ENCODE measurements at regions not wholly inside any gene's neighbourhood (a gene's known extent, or its start where the extent isn't known, plus 50 kb on each side); places are given as distances from the start of the nearest gene placed in this dataset.

DNA sequence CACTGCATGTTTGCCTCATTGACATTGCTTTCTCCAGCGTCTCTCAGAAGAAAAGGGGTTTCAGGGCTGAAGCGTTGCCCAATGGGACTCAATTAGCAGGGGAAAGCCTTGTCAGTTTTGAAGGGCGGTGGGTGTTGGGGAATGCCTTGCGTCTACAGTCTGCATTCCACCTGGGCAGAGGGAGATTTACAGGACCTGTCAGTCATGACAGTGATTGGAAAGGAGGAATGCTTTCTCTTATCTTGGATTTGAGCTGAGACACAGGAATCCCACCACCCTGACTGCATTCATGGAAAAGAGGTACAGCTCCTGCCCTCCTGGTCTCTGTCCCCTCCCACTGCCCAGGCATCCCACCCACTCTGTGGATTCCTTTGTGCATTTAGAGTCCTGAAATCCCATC lies 123.9 kb downstream of the ACKR3 start:
- peaks cover 24% of the 10 kb centered on the region; the same call in 1 of the 2 replicates for H3K27me3 ChIP-seq (ENCODE audit: insufficient read depth)
- 45% methylated on average over 4 of the region's 4 CpGs for WGBS (ENCODE audit: low lambda C conversion rate)
- no peaks in the 10 kb centered on the region for H3K4me1 ChIP-seq (ENCODE audit: control insufficient read depth in 1 of 2, insufficient read depth in 2 of 2, low read depth in 1 of 2, low read length in 1 of 2)
- ChIA-PET POLR2A (no interaction called here), CTCF (no interaction called here)
- H3K4me3 ChIP-seq (ENCODE audit: low read depth in 2 of 2, low read length in 1 of 2), result no peak overlapping the region
- H4K20me1 ChIP-seq (ENCODE audit: insufficient read depth), result no peaks in the 10 kb centered on the region
- no peak for TF ChIP-seq MXI1 (IDR thresholded peaks at IDR 0.05; ENCODE audit: low read depth, low read length)
- H3K79me2 ChIP-seq (ENCODE audit: insufficient read depth), result no peaks in the 10 kb centered on the region
- H3F3A ChIP-seq (replicated peaks; ENCODE audit: insufficient read depth), result no peaks in the 10 kb centered on the region
- H3K36me3 ChIP-seq (replicated peaks in 1 of 2; ENCODE audit: control insufficient read depth in 1 of 2, insufficient read depth in 2 of 2, low read length in 1 of 2), result no peaks in the 10 kb centered on the region
- no peaks in the 10 kb centered on the region for H3K9me2 ChIP-seq
- no peaks in the 10 kb centered on the region for H3K9me3 ChIP-seq
- no peak for DNase-seq
- H2AFZ ChIP-seq (ENCODE audit: low read depth), result no peak overlapping the region
- H3K4me2 ChIP-seq, result no peak overlapping the region
- H3K27ac ChIP-seq (ENCODE audit: low read depth in 2 of 2, low read length in 1 of 2), result no peak overlapping the region
- no peak overlapping the region for H3K9ac ChIP-seq

DNA sequence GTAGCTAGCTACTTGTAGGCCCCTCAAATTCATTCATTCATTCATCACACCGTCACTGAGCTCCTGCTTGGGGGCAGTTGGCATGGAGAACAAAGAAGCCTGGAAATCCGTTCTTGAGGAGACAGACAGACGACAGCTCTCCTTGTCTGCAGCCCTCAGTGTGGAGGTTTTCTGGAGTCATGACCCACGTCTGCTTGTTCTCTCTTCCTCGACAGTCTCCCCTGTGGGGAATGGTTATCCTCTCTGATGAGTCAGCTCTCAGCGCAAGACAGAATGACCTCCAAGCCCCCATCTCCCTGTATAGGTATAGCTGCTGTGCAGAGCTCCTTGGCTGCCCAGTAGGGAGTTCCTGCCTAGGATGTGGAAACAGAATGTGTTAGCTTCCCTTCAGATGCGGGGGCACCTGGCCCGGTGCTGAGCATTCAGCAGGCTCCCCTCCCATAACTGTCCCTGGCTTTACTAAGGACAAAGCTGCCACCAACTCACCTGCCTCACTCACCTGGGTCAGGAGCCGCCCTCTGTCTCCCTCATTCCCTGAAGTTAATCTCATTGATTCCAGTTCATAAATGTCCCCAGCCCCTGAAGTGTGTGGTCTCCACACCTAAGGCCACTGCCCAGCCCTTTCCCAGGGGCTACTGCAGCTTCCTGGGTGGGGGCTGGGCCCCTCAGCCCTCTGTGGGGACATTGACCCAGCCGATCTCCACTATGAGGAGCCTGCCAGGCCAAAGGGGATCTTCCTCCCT lies 124.7 kb downstream of the ACKR3 start:
- no peaks in the 10 kb centered on the region for H3K36me3 ChIP-seq (replicated peaks in 1 of 2; ENCODE audit: control insufficient read depth in 1 of 2, insufficient read depth in 2 of 2, low read length in 1 of 2)
- H3K4me2 ChIP-seq, result no peak overlapping the region
- TF ChIP-seq GABPA (IDR thresholded peaks at IDR 0.05; ENCODE audit: low read depth), result no peak
- no peak for TF ChIP-seq GATA2 (CRISPR knock-in tag; IDR thresholded peaks at IDR 0.05)
- TF ChIP-seq RAD21 (IDR thresholded peaks at IDR 0.05; ENCODE audit: low read length), result no peak
- TF ChIP-seq RCOR1 (IDR thresholded peaks at IDR 0.05; ENCODE audit: low read length), result no peak
- TF ChIP-seq, protein P1, sequence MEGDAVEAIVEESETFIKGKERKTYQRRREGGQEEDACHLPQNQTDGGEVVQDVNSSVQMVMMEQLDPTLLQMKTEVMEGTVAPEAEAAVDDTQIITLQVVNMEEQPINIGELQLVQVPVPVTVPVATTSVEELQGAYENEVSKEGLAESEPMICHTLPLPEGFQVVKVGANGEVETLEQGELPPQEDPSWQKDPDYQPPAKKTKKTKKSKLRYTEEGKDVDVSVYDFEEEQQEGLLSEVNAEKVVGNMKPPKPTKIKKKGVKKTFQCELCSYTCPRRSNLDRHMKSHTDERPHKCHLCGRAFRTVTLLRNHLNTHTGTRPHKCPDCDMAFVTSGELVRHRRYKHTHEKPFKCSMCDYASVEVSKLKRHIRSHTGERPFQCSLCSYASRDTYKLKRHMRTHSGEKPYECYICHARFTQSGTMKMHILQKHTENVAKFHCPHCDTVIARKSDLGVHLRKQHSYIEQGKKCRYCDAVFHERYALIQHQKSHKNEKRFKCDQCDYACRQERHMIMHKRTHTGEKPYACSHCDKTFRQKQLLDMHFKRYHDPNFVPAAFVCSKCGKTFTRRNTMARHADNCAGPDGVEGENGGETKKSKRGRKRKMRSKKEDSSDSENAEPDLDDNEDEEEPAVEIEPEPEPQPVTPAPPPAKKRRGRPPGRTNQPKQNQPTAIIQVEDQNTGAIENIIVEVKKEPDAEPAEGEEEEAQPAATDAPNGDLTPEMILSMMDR (IDR thresholded peaks at IDR 0.05), result no peak
- no peak for TF ChIP-seq TAF1 (IDR thresholded peaks at IDR 0.05; ENCODE audit: borderline replicate concordance, low read depth, low read length)
- no peak for TF ChIP-seq FOXM1 (IDR thresholded peaks at IDR 0.05; ENCODE audit: low read depth)
- no peak for TF ChIP-seq IRF3 (IDR thresholded peaks at IDR 0.05; ENCODE audit: low read depth, low read length)
- no peak for TF ChIP-seq TEAD4 (IDR thresholded peaks at IDR 0.05; ENCODE audit: borderline replicate concordance, insufficient read depth)
- TF ChIP-seq RXRA (IDR thresholded peaks at IDR 0.05; ENCODE audit: borderline replicate concordance, low read depth), result no peak
- TF ChIP-seq POLR2AphosphoS5 (IDR thresholded peaks at IDR 0.05; ENCODE audit: low read depth, low read length), result no peak
- no peak for TF ChIP-seq SIN3A (IDR thresholded peaks at IDR 0.05; ENCODE audit: borderline replicate concordance, low read depth, low read length)
- TF ChIP-seq, protein P2, sequence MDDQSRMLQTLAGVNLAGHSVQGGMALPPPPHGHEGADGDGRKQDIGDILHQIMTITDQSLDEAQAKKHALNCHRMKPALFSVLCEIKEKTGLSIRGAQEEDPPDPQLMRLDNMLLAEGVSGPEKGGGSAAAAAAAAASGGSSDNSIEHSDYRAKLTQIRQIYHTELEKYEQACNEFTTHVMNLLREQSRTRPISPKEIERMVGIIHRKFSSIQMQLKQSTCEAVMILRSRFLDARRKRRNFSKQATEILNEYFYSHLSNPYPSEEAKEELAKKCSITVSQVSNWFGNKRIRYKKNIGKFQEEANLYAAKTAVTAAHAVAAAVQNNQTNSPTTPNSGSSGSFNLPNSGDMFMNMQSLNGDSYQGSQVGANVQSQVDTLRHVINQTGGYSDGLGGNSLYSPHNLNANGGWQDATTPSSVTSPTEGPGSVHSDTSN (IDR thresholded peaks at IDR 0.05), result no peak
- no peak for TF ChIP-seq RFX5 (IDR thresholded peaks at IDR 0.05; ENCODE audit: low read length)
- no peak for TF ChIP-seq MEF2A (IDR thresholded peaks at IDR 0.05; ENCODE audit: borderline replicate concordance, low read depth)
- no peak for TF ChIP-seq MXI1 (IDR thresholded peaks at IDR 0.05; ENCODE audit: low read depth, low read length)
- no peak for TF ChIP-seq CHD2 (IDR thresholded peaks at IDR 0.05; ENCODE audit: low read length, partially characterized antibody)
- no peak for TF ChIP-seq FOXJ3 (CRISPR knock-in tag; IDR thresholded peaks at IDR 0.05)
- H3K27ac ChIP-seq (ENCODE audit: low read depth in 2 of 2, low read length in 1 of 2), result no peak overlapping the region
- no peak overlapping the region for H3K4me3 ChIP-seq (ENCODE audit: low read depth in 2 of 2, low read length in 1 of 2)
- no peaks in the 10 kb centered on the region for H4K20me1 ChIP-seq (ENCODE audit: insufficient read depth)
- DNase-seq, result no peak
- no peaks in the 10 kb centered on the region for H3K9me3 ChIP-seq
- no peaks in the 10 kb centered on the region for H3K9me2 ChIP-seq
- H2AFZ ChIP-seq (ENCODE audit: low read depth), result no peak overlapping the region
- POLR2A ChIA-PET, result no interaction called here
- WGBS (ENCODE audit: low lambda C conversion rate), result 23% methylated on average over 8 of the region's 10 CpGs
- no peaks in the 10 kb centered on the region for H3K79me2 ChIP-seq (ENCODE audit: insufficient read depth)
- H3K9ac ChIP-seq, result no peak overlapping the region
- CTCF ChIA-PET, result no interaction called here
- H3K4me1 ChIP-seq (ENCODE audit: control insufficient read depth in 1 of 2, insufficient read depth in 2 of 2, low read depth in 1 of 2, low read length in 1 of 2), result no peaks in the 10 kb centered on the region
- H3K27me3 ChIP-seq (ENCODE audit: insufficient read depth), result peaks cover 24% of the 10 kb centered on the region; the same call in 1 of the 2 replicates
- no peaks in the 10 kb centered on the region for H3F3A ChIP-seq (replicated peaks; ENCODE audit: insufficient read depth)
